ENCODE measurements at regions not wholly inside any gene's neighbourhood (a gene's known extent, or its start where the extent isn't known, plus 50 kb on each side); places are given as distances from the start of the nearest gene placed in this dataset.

DNA sequence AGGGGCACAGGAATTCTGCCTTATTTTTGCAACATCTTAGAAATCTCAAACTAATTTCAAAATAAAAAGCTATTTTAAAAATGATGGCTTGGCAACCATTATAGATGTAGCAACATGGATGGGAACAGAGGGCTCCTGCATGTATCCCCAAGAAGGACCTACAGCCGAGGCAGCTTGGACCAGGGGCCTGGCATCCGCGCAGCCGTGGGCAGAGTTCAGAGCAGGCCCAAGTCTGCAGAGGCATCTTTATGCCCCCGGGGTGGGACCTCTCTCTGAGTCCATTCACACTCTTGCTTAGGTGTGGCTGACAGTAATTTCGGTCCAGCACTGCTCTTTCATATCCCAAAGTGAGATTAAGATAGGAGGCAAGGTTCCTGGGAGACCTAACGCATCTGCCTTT is 425.8 kb upstream of the MYT1L start:
- Histone ChIP-seq H4K20me1 (ENCODE audit: insufficient read depth, low read length) (no peaks in the 10 kb centered on the region), H3K9ac (ENCODE audit: low read length) (no peak overlapping the region), H3K4me1 (ENCODE audit: low read length) (peaks cover 13% of the 10 kb centered on the region), H3K9me3 (ENCODE audit: insufficient read depth, low read length) (no peaks in the 10 kb centered on the region), H2AFZ (ENCODE audit: low read depth, low read length) (no peak overlapping the region), H3K27me3 (ENCODE audit: low read depth, low read length) (no peaks in the 10 kb centered on the region), H3K4me3 (ENCODE audit: low read length) (no peak overlapping the region), H3K36me3 (replicated peaks; ENCODE audit: low read depth, low read length) (no peaks in the 10 kb centered on the region), H3K79me2 (ENCODE audit: low read length) (no peaks in the 10 kb centered on the region), H3K27ac (ENCODE audit: low read length) (no peak overlapping the region), H3K4me2 (ENCODE audit: low read length) (no peak overlapping the region)
- TF ChIP-seq EZH2phosphoT487 (IDR thresholded peaks at IDR 0.05; ENCODE audit: low read depth), result no peak
- TF ChIP-seq, protein P1, sequence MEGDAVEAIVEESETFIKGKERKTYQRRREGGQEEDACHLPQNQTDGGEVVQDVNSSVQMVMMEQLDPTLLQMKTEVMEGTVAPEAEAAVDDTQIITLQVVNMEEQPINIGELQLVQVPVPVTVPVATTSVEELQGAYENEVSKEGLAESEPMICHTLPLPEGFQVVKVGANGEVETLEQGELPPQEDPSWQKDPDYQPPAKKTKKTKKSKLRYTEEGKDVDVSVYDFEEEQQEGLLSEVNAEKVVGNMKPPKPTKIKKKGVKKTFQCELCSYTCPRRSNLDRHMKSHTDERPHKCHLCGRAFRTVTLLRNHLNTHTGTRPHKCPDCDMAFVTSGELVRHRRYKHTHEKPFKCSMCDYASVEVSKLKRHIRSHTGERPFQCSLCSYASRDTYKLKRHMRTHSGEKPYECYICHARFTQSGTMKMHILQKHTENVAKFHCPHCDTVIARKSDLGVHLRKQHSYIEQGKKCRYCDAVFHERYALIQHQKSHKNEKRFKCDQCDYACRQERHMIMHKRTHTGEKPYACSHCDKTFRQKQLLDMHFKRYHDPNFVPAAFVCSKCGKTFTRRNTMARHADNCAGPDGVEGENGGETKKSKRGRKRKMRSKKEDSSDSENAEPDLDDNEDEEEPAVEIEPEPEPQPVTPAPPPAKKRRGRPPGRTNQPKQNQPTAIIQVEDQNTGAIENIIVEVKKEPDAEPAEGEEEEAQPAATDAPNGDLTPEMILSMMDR (IDR thresholded peaks at IDR 0.05; ENCODE audit: low read depth, low read length), result no peak

DNA sequence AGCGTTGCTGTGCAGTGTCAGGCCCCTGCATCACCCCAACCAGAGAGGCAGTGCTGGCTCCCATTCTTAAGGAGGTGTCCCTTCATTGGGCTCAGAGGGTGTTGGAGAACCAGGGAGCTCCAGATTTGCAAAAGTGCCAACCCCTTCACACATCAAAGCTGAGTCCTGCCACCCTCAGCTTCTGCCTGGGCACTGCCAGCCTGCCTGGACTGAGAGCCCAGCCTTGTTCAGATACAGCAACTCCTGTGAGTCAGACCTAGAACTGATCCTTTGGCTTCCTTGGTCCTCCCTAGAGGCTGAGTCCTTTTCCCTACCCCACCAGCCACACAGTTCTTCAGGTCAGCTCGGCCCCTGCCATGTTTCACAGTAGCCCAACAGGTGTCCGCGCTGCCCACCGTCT is 424.9 kb upstream of the MYT1L start:
- no peak overlapping the region for H3K4me2 ChIP-seq (ENCODE audit: low read length)
- no peaks in the 10 kb centered on the region for H4K20me1 ChIP-seq (ENCODE audit: insufficient read depth, low read length)
- H3K4me3 ChIP-seq (ENCODE audit: low read length), result no peak overlapping the region
- no peaks in the 10 kb centered on the region for H3K36me3 ChIP-seq (replicated peaks; ENCODE audit: low read depth, low read length)
- no peak overlapping the region for H3K27ac ChIP-seq (ENCODE audit: low read length)
- H3K9me3 ChIP-seq (ENCODE audit: insufficient read depth, low read length), result no peaks in the 10 kb centered on the region
- H3K79me2 ChIP-seq (ENCODE audit: low read length), result no peaks in the 10 kb centered on the region
- H3K27me3 ChIP-seq (ENCODE audit: low read depth, low read length), result no peaks in the 10 kb centered on the region
- no peak overlapping the region for H3K9ac ChIP-seq (ENCODE audit: low read length)
- H3K4me1 ChIP-seq (ENCODE audit: low read length), result peaks cover 13% of the 10 kb centered on the region
- H2AFZ ChIP-seq (ENCODE audit: low read depth, low read length), result no peak overlapping the region
- TF ChIP-seq, protein P1 (IDR thresholded peaks at IDR 0.05; ENCODE audit: low read depth, low read length), result no peak
- no peak for TF ChIP-seq EZH2phosphoT487 (IDR thresholded peaks at IDR 0.05; ENCODE audit: low read depth)

DNA sequence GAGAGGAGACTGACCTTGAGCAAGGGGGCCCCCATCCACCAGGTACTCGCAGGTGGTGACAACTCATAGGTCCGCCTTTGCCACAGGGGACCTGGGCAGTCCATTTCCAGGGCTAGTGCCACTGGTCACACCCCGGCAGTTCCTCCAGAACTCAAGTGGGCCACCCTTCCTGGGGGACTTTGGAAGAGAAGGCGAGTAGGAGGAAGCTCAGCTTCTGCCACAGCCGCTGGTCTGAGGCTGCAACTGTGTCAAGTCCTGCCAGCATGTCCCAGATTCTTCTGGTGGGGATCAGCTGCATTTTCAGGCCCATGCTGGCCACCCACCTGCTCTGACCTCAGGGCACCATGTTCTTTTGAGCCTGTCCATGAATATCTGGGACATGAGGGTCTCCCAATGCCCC is 423.9 kb upstream of the MYT1L start:
- Histone ChIP-seq H3K36me3 (replicated peaks; ENCODE audit: low read depth, low read length) (no peaks in the 10 kb centered on the region), H3K9me3 (ENCODE audit: insufficient read depth, low read length) (no peaks in the 10 kb centered on the region)
- TF ChIP-seq, protein P1 (IDR thresholded peaks at IDR 0.05; ENCODE audit: low read depth, low read length), result no peak
- TF ChIP-seq EZH2phosphoT487 (IDR thresholded peaks at IDR 0.05; ENCODE audit: low read depth), result no peak

DNA sequence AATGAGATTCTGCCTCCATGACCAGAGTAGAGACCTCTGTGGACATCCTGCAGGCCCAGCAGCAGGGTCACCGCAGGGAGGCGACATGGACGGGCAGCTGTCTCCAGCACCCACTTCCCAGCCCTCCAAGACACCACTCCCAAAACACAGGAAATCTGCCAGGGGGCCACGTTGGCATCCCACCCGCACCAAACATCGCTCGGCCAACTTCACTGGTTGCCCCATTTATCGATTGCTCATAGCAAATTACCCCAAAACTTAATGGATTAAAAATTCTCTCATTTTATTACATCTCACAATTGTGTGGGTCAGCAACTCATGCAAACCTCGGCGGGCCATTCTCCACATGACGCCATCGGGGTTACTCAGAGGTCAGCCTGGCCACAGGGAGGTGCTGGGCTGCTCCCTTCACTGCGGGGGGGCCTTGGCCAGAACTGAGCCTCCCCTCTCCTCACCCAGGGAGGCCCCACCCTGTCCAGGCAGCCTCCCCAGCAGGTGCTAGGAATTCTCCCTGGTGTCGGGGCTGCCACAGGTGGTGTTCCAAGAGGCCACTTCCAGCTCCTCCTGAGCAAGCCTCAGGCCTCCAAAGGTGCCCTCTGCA is 420.7 kb upstream of the MYT1L start:
- no peak overlapping the region for H2AFZ ChIP-seq (ENCODE audit: low read depth, low read length)
- no peaks in the 10 kb centered on the region for H3K9me3 ChIP-seq (ENCODE audit: insufficient read depth, low read length)
- H3K9ac ChIP-seq (ENCODE audit: low read length), result no peak overlapping the region
- H3K79me2 ChIP-seq (ENCODE audit: low read length), result no peaks in the 10 kb centered on the region
- TF ChIP-seq, protein P1 (IDR thresholded peaks at IDR 0.05; ENCODE audit: low read depth, low read length), result no peak
- no peak for TF ChIP-seq EZH2phosphoT487 (IDR thresholded peaks at IDR 0.05; ENCODE audit: low read depth)
- no peaks in the 10 kb centered on the region for H3K36me3 ChIP-seq (replicated peaks; ENCODE audit: low read depth, low read length)
- no peak overlapping the region for H3K4me3 ChIP-seq (ENCODE audit: low read length)
- no peaks in the 10 kb centered on the region for H3K4me1 ChIP-seq (ENCODE audit: low read length)
- H3K4me2 ChIP-seq (ENCODE audit: low read length), result no peak overlapping the region
- H3K27ac ChIP-seq (ENCODE audit: low read length), result no peak overlapping the region
- no peaks in the 10 kb centered on the region for H4K20me1 ChIP-seq (ENCODE audit: insufficient read depth, low read length)
- H3K27me3 ChIP-seq (ENCODE audit: low read depth, low read length), result no peaks in the 10 kb centered on the region

More for the DNA sequence above, 423.9 kb upstream of the MYT1L start:
- Histone ChIP-seq H2AFZ (ENCODE audit: low read depth, low read length) (no peak overlapping the region), H3K27me3 (ENCODE audit: low read depth, low read length) (no peaks in the 10 kb centered on the region), H3K4me3 (ENCODE audit: low read length) (no peak overlapping the region), H3K27ac (ENCODE audit: low read length) (no peak overlapping the region), H3K9ac (ENCODE audit: low read length) (no peak overlapping the region), H3K4me2 (ENCODE audit: low read length) (no peak overlapping the region), H3K4me1 (ENCODE audit: low read length) (peaks cover 13% of the 10 kb centered on the region), H3K79me2 (ENCODE audit: low read length) (no peaks in the 10 kb centered on the region), H4K20me1 (ENCODE audit: insufficient read depth, low read length) (no peaks in the 10 kb centered on the region)
